ENCODE measurements at regions not wholly inside any gene's neighbourhood (a gene's known extent, or its start where the extent isn't known, plus 50 kb on each side); places are given as distances from the start of the nearest gene placed in this dataset.

- Histone ChIP-seq H3K4ac (ENCODE audit: low read length) (no peak overlapping the region), H3K9me3 (replicated peaks in 1 of 2; ENCODE audit: control insufficient read depth in 2 of 2, insufficient read depth in 1 of 2, low read depth in 1 of 2, low read length in 2 of 2) (no peaks in the 10 kb centered on the region), H3K4me2 (ENCODE audit: insufficient read depth, low read length, poor library complexity, severe bottlenecking) (no peak overlapping the region), H2AK5ac (ENCODE audit: low read depth, low read length) (no peak overlapping the region), H3K36me3 (replicated peaks in 1 of 2; ENCODE audit: control insufficient read depth in 2 of 2, insufficient read depth in 2 of 2, low read length in 2 of 2) (no peaks in the 10 kb centered on the region), H3K23ac (ENCODE audit: low read depth, low read length, poor library complexity) (no peak overlapping the region), H3K27me3 (ENCODE audit: control insufficient read depth in 3 of 3, insufficient read depth in 3 of 3, low read depth in 1 of 3, low read length in 3 of 3) (no peaks in the 10 kb centered on the region), H3K9ac (ENCODE audit: low read depth, low read length, poor library complexity) (no peak overlapping the region), H4K8ac (ENCODE audit: low read depth, low read length) (no peak overlapping the region), H3K4me3 (ENCODE audit: low read length in 2 of 2) (no peak overlapping the region), H4K91ac (ENCODE audit: low read depth, low read length, poor library complexity) (no peak overlapping the region), H3K18ac (ENCODE audit: low read length) (no peak overlapping the region), H3K4me1 (ENCODE audit: control insufficient read depth in 2 of 2, insufficient read depth in 1 of 2, low read depth in 1 of 2, low read length in 2 of 2) (no peaks in the 10 kb centered on the region), H2BK12ac (ENCODE audit: low read length) (no peak overlapping the region), H2BK15ac (ENCODE audit: low read length) (no peak overlapping the region), H2BK120ac (ENCODE audit: low read depth, low read length) (no peak overlapping the region), H3K79me1 (ENCODE audit: low read depth, low read length) (no peaks in the 10 kb centered on the region), H3K27ac (replicated peaks; ENCODE audit: low read length) (no peak overlapping the region), H3K14ac (ENCODE audit: low read length) (no peak overlapping the region), H2BK5ac (ENCODE audit: low read length) (no peak overlapping the region), H2AFZ (ENCODE audit: low read length) (no peak overlapping the region)
- no CpG with 5 or more reads among the region's 2 CpGs for WGBS, 2 donors (ENCODE audit: extremely low coverage in 2 of 2, insufficient read length in 2 of 2, insufficient replicate concordance in 1 of 2)
- no peak for DNase-seq (ENCODE audit: low spot score)
Measured at GRCh38 chr6:84317463-84317862, 90.0 kb upstream of the CEP162 start.

GRCh38 chr6:84314377-84314898 lies 87.0 kb upstream of the CEP162 start:
- Histone ChIP-seq H3K36me3 (replicated peaks in 1 of 2; ENCODE audit: control insufficient read depth in 2 of 2, insufficient read depth in 2 of 2, low read length in 2 of 2) (no peaks in the 10 kb centered on the region), H3K18ac (ENCODE audit: low read length) (no peak overlapping the region), H3K27ac (replicated peaks; ENCODE audit: low read length) (no peak overlapping the region), H2BK120ac (ENCODE audit: low read depth, low read length) (no peak overlapping the region), H2AFZ (ENCODE audit: low read length) (no peak overlapping the region), H3K4ac (ENCODE audit: low read length) (no peak overlapping the region), H3K14ac (ENCODE audit: low read length) (no peak overlapping the region), H3K23ac (ENCODE audit: low read depth, low read length, poor library complexity) (no peak overlapping the region), H2BK15ac (ENCODE audit: low read length) (no peak overlapping the region), H4K91ac (ENCODE audit: low read depth, low read length, poor library complexity) (no peak overlapping the region), H2AK5ac (ENCODE audit: low read depth, low read length) (no peak overlapping the region), H3K79me1 (ENCODE audit: low read depth, low read length) (no peaks in the 10 kb centered on the region), H2BK12ac (ENCODE audit: low read length) (no peak overlapping the region), H3K9me3 (replicated peaks in 1 of 2; ENCODE audit: control insufficient read depth in 2 of 2, insufficient read depth in 1 of 2, low read depth in 1 of 2, low read length in 2 of 2) (no peaks in the 10 kb centered on the region), H3K4me1 (ENCODE audit: control insufficient read depth in 2 of 2, insufficient read depth in 1 of 2, low read depth in 1 of 2, low read length in 2 of 2) (no peaks in the 10 kb centered on the region), H2BK5ac (ENCODE audit: low read length) (no peak overlapping the region), H3K4me3 (ENCODE audit: low read length in 2 of 2) (no peak overlapping the region), H3K9ac (ENCODE audit: low read depth, low read length, poor library complexity) (no peak overlapping the region), H3K27me3 (ENCODE audit: control insufficient read depth in 3 of 3, insufficient read depth in 3 of 3, low read depth in 1 of 3, low read length in 3 of 3) (no peaks in the 10 kb centered on the region), H3K4me2 (ENCODE audit: insufficient read depth, low read length, poor library complexity, severe bottlenecking) (no peak overlapping the region), H4K8ac (ENCODE audit: low read depth, low read length) (no peak overlapping the region)
- no CpG with 5 or more reads among the region's 1 CpG for WGBS, 2 donors (ENCODE audit: extremely low coverage in 2 of 2, insufficient read length in 2 of 2, insufficient replicate concordance in 1 of 2)
- no peak for DNase-seq (ENCODE audit: low spot score)

GRCh38 chr6:84309336-84309735 lies 81.9 kb upstream of the CEP162 start:
- H3K18ac ChIP-seq (ENCODE audit: low read length), result no peak overlapping the region
- no peak overlapping the region for H3K9ac ChIP-seq (ENCODE audit: low read depth, low read length, poor library complexity)
- no peaks in the 10 kb centered on the region for H3K4me1 ChIP-seq (ENCODE audit: control insufficient read depth in 2 of 2, insufficient read depth in 1 of 2, low read depth in 1 of 2, low read length in 2 of 2)
- H2BK120ac ChIP-seq (ENCODE audit: low read depth, low read length), result no peak overlapping the region
- no peaks in the 10 kb centered on the region for H3K79me1 ChIP-seq (ENCODE audit: low read depth, low read length)
- H4K8ac ChIP-seq (ENCODE audit: low read depth, low read length), result no peak overlapping the region
- no peak overlapping the region for H3K4me2 ChIP-seq (ENCODE audit: insufficient read depth, low read length, poor library complexity, severe bottlenecking)
- DNase-seq (ENCODE audit: low spot score), result no peak
- no peak overlapping the region for H3K4ac ChIP-seq (ENCODE audit: low read length)
- H3K9me3 ChIP-seq (replicated peaks in 1 of 2; ENCODE audit: control insufficient read depth in 2 of 2, insufficient read depth in 1 of 2, low read depth in 1 of 2, low read length in 2 of 2), result no peaks in the 10 kb centered on the region
- H4K91ac ChIP-seq (ENCODE audit: low read depth, low read length, poor library complexity), result no peak overlapping the region
- H3K27ac ChIP-seq (replicated peaks; ENCODE audit: low read length), result no peak overlapping the region
- no peaks in the 10 kb centered on the region for H3K27me3 ChIP-seq (ENCODE audit: control insufficient read depth in 3 of 3, insufficient read depth in 3 of 3, low read depth in 1 of 3, low read length in 3 of 3)
- WGBS, 2 donors (ENCODE audit: extremely low coverage in 2 of 2, insufficient read length in 2 of 2, insufficient replicate concordance in 1 of 2), result no CpG with 5 or more reads among the region's 2 CpGs
- no peaks in the 10 kb centered on the region for H3K36me3 ChIP-seq (replicated peaks in 1 of 2; ENCODE audit: control insufficient read depth in 2 of 2, insufficient read depth in 2 of 2, low read length in 2 of 2)
- H2BK5ac ChIP-seq (ENCODE audit: low read length), result no peak overlapping the region
- no peak overlapping the region for H3K23ac ChIP-seq (ENCODE audit: low read depth, low read length, poor library complexity)
- no peak overlapping the region for H2AFZ ChIP-seq (ENCODE audit: low read length)
- H3K14ac ChIP-seq (ENCODE audit: low read length), result no peak overlapping the region
- H3K4me3 ChIP-seq (ENCODE audit: low read length in 2 of 2), result no peak overlapping the region
- no peak overlapping the region for H2BK15ac ChIP-seq (ENCODE audit: low read length)
- H2AK5ac ChIP-seq (ENCODE audit: low read depth, low read length), result no peak overlapping the region
- H2BK12ac ChIP-seq (ENCODE audit: low read length), result no peak overlapping the region

GRCh38 chr6:84304881-84305280 lies 77.4 kb upstream of the CEP162 start:
- Histone ChIP-seq H3K9me3 (replicated peaks in 1 of 2; ENCODE audit: control insufficient read depth in 2 of 2, insufficient read depth in 1 of 2, low read depth in 1 of 2, low read length in 2 of 2) (no peaks in the 10 kb centered on the region), H3K36me3 (replicated peaks in 1 of 2; ENCODE audit: control insufficient read depth in 2 of 2, insufficient read depth in 2 of 2, low read length in 2 of 2) (no peaks in the 10 kb centered on the region), H3K27ac (replicated peaks; ENCODE audit: low read length) (no peak overlapping the region), H3K79me1 (ENCODE audit: low read depth, low read length) (no peaks in the 10 kb centered on the region), H3K18ac (ENCODE audit: low read length) (no peak overlapping the region), H3K4me2 (ENCODE audit: insufficient read depth, low read length, poor library complexity, severe bottlenecking) (no peak overlapping the region), H3K9ac (ENCODE audit: low read depth, low read length, poor library complexity) (no peak overlapping the region), H3K4ac (ENCODE audit: low read length) (no peak overlapping the region), H4K91ac (ENCODE audit: low read depth, low read length, poor library complexity) (no peak overlapping the region), H2AFZ (ENCODE audit: low read length) (no peak overlapping the region), H2BK12ac (ENCODE audit: low read length) (no peak overlapping the region), H2AK5ac (ENCODE audit: low read depth, low read length) (no peak overlapping the region), H3K4me3 (ENCODE audit: low read length in 2 of 2) (no peak overlapping the region), H3K4me1 (ENCODE audit: control insufficient read depth in 2 of 2, insufficient read depth in 1 of 2, low read depth in 1 of 2, low read length in 2 of 2) (no peaks in the 10 kb centered on the region), H2BK5ac (ENCODE audit: low read length) (no peak overlapping the region), H2BK15ac (ENCODE audit: low read length) (no peak overlapping the region), H4K8ac (ENCODE audit: low read depth, low read length) (no peak overlapping the region), H3K23ac (ENCODE audit: low read depth, low read length, poor library complexity) (no peak overlapping the region), H3K14ac (ENCODE audit: low read length) (no peak overlapping the region), H3K27me3 (ENCODE audit: control insufficient read depth in 3 of 3, insufficient read depth in 3 of 3, low read depth in 1 of 3, low read length in 3 of 3) (no peaks in the 10 kb centered on the region), H2BK120ac (ENCODE audit: low read depth, low read length) (no peak overlapping the region)
- DNase-seq (ENCODE audit: low spot score), result no peak
- whole genome bisulfite sequencing, 2 donors (ENCODE audit: extremely low coverage in 2 of 2, insufficient read length in 2 of 2, insufficient replicate concordance in 1 of 2), result no CpG with 5 or more reads among the region's 3 CpGs

All from neuronal stem cell (in vitro differentiated cells).